ENCODE measurements at regions not wholly inside any gene's neighbourhood (a gene's known extent, or its start where the extent isn't known, plus 50 kb on each side); places are given as distances from the start of the nearest gene placed in this dataset.

GRCh38 chr18:11336241-11336640 lies 186.9 kb upstream of the PIEZO2 start:
- TF ChIP-seq POLR2A (IDR thresholded peaks at IDR 0.05; ENCODE audit: low read depth, low read length) (no peak), POLR2AphosphoS5 (IDR thresholded peaks at IDR 0.05; ENCODE audit: low read depth, low read length) (no peak), TAF1 (IDR thresholded peaks at IDR 0.05; ENCODE audit: low read depth, low read length) (no peak), SPI1 (IDR thresholded peaks at IDR 0.05; ENCODE audit: low read depth, low read length) (no peak)

Data from GM12891 (cell line).